SU-DHL-6 (cell line): ENCODE measurements at regions not wholly inside any gene's neighbourhood (a gene's known extent, or its start where the extent isn't known, plus 50 kb on each side); places are given as distances from the start of the nearest gene placed in this dataset.

Source experiments
- EZH2phosphoT487 ChIP-seq: fragments of 200-600 bp; sonication (generic), shearing (Covaris generic); conservative IDR thresholded peaks from 2 replicates; pipeline ENCODE4 v1.6.1; 2018; ENCODE audit warnings: mild to moderate bottlenecking, antibody characterized with exemption, low read length, moderate library complexity, mixed read lengths
- TF ChIP-seq, protein P1 (sequence below): fragments of 200-600 bp; sonication (generic); IDR thresholded peaks from one replicate; pipeline ENCODE4 v1.5.1; 2017; ENCODE audit warnings: antibody characterized with exemption, mild to moderate bottlenecking, low read length, moderate library complexity; ENCODE audit not compliant: insufficient read depth, poor library complexity, severe bottlenecking

- TF ChIP-seq, protein P1, sequence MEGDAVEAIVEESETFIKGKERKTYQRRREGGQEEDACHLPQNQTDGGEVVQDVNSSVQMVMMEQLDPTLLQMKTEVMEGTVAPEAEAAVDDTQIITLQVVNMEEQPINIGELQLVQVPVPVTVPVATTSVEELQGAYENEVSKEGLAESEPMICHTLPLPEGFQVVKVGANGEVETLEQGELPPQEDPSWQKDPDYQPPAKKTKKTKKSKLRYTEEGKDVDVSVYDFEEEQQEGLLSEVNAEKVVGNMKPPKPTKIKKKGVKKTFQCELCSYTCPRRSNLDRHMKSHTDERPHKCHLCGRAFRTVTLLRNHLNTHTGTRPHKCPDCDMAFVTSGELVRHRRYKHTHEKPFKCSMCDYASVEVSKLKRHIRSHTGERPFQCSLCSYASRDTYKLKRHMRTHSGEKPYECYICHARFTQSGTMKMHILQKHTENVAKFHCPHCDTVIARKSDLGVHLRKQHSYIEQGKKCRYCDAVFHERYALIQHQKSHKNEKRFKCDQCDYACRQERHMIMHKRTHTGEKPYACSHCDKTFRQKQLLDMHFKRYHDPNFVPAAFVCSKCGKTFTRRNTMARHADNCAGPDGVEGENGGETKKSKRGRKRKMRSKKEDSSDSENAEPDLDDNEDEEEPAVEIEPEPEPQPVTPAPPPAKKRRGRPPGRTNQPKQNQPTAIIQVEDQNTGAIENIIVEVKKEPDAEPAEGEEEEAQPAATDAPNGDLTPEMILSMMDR = no peak
- no peak for TF ChIP-seq EZH2phosphoT487
Measured at GRCh38 chr18:30618567-30618966, 424.0 kb downstream of the DSC3 start.
